ENCODE measurements at regions not wholly inside any gene's neighbourhood (a gene's known extent, or its start where the extent isn't known, plus 50 kb on each side); places are given as distances from the start of the nearest gene placed in this dataset.

DNA sequence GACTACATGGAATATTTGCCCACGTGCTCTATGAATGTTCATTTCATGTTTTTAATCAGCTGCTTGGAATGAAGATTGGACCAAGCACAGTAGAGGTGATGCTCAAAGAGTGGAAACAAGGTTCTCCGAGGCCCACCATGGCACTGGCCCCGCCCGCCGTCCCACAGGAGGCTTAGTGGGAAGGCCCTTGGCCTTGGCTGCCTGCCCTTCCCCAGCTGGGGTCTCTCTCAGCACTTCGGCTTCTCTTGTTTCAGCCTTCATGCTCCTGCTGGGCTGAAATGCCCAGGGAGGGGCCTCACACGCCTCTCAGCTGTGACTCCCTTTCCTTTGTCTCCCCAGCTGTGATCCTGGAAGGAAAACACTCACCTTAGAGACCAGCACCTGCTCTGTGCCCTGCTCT lies 833.2 kb downstream of the GALR1 start:
- H3K9me3 Mint-ChIP-seq, result peaks cover 0 to 5% (median 0%) of the 10 kb centered on the region in 7 donors

DNA sequence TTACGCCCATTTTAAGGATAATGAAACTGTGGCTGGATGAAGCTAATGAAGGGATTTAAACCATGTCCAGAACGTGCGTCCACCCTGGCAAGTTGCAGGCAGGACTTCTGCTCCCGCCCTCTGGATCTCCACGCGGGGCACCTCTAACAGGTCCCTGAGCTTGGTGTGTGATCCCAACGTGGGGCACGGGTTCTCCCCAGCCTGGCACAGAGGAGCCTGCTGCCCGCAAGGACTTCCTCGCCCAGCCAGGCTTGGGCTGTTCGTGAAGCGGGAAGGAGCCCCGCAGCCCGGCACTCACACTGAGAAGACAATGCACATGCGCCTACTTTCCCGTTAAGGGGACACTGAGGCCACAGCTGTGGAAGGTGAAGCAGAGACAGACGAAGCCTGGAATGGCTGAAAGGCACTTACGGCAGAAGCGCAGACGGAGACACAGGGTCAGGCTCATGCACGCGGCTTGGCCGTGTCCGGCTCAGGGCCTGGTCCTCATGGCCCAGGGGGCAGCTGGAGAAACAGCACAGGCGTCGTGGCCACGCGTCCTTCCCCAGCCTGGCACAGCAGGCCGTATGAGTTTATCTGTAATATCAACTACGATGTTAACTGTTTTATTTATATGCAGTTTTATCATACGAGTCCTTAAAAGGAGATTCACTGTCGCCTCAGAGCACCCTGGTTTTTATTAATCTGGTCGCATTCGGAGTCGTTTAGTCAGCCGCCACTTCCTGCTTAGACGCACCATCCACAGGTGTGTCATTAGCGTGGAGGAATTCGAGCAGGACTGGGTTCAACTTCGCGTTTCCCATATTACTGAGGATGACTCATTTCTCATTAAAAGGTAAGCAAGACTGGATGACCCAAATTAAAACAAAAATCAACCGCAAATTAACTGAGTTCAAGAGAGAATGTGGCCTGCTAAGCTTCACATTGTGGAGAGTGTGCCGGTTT lies 835.9 kb downstream of the GALR1 start:
- 93% methylated on average over 39 of the region's 43 CpGs for WGBS (ENCODE audit: insufficient coverage)
- H3K27ac ChIP-seq (ENCODE audit: low read depth in 1 of 2, low read length in 2 of 2), result no peak overlapping the region
- TF ChIP-seq, protein P1, sequence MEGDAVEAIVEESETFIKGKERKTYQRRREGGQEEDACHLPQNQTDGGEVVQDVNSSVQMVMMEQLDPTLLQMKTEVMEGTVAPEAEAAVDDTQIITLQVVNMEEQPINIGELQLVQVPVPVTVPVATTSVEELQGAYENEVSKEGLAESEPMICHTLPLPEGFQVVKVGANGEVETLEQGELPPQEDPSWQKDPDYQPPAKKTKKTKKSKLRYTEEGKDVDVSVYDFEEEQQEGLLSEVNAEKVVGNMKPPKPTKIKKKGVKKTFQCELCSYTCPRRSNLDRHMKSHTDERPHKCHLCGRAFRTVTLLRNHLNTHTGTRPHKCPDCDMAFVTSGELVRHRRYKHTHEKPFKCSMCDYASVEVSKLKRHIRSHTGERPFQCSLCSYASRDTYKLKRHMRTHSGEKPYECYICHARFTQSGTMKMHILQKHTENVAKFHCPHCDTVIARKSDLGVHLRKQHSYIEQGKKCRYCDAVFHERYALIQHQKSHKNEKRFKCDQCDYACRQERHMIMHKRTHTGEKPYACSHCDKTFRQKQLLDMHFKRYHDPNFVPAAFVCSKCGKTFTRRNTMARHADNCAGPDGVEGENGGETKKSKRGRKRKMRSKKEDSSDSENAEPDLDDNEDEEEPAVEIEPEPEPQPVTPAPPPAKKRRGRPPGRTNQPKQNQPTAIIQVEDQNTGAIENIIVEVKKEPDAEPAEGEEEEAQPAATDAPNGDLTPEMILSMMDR (IDR thresholded peaks at IDR 0.05), result no peak
- no peaks in the 10 kb centered on the region for H3K79me2 ChIP-seq (ENCODE audit: insufficient read depth, low read length)
- Mint-ChIP-seq H3K27me3 (ENCODE audit: low read depth in 3 of 3) (peaks cover 0 to 2% (median 1%) of the 10 kb centered on the region in 3 donors), H3K4me3 (no peak overlapping the region), H3K9me3 (peaks cover 0 to 7% (median 0%) of the 10 kb centered on the region in 7 donors), H3K4me1 (no peaks in the 10 kb centered on the region), H3K36me3 (no peaks in the 10 kb centered on the region), H3K27ac (no peak overlapping the region)
- no peak overlapping the region for H3K9ac ChIP-seq (ENCODE audit: insufficient read depth, low read length, poor library complexity, severe bottlenecking)
- no peak overlapping the region for H3K4me2 ChIP-seq (replicated peaks; ENCODE audit: extremely low read depth, low read length, poor library complexity, severe bottlenecking)
- H3K4me3 ChIP-seq (replicated peaks in 1 of 3; ENCODE audit: low read depth in 2 of 3, low read length in 3 of 3), result no peak overlapping the region
- H3K9me3 ChIP-seq (replicated peaks in 1 of 2; ENCODE audit: control insufficient read depth in 1 of 2, insufficient read depth in 1 of 2, low read length in 2 of 2), result no peaks in the 10 kb centered on the region
- H2AFZ ChIP-seq (ENCODE audit: insufficient read depth, low read depth, low read length, poor library complexity, severe bottlenecking), result no peak overlapping the region
- H3K27me3 ChIP-seq (ENCODE audit: control insufficient read depth in 2 of 2, insufficient read depth in 2 of 2, low read length in 2 of 2), result no peaks in the 10 kb centered on the region
- no peak for DNase-seq
- H3K4me1 ChIP-seq (ENCODE audit: control insufficient read depth in 1 of 2, insufficient read depth in 2 of 2, low read length in 2 of 2), result no peaks in the 10 kb centered on the region
- intact Hi-C loops (cut with micrococcal nuclease), result no loop called here
- H3K36me3 ChIP-seq (replicated peaks in 1 of 2; ENCODE audit: control insufficient read depth in 1 of 2, insufficient read depth in 2 of 2, low read length in 2 of 2), result no peaks in the 10 kb centered on the region
- no peaks in the 10 kb centered on the region for H4K20me1 ChIP-seq (ENCODE audit: insufficient read depth, low read length)

More for the DNA sequence above, 833.2 kb downstream of the GALR1 start:
- Histone ChIP-seq H3K27ac (ENCODE audit: low read depth in 1 of 2, low read length in 2 of 2) (no peak overlapping the region), H3K9me3 (replicated peaks in 1 of 2; ENCODE audit: control insufficient read depth in 1 of 2, insufficient read depth in 1 of 2, low read length in 2 of 2) (no peaks in the 10 kb centered on the region), H2AFZ (ENCODE audit: insufficient read depth, low read depth, low read length, poor library complexity, severe bottlenecking) (no peak overlapping the region), H3K4me3 (replicated peaks in 1 of 3; ENCODE audit: low read depth in 2 of 3, low read length in 3 of 3) (no peak overlapping the region), H3K36me3 (replicated peaks in 1 of 2; ENCODE audit: control insufficient read depth in 1 of 2, insufficient read depth in 2 of 2, low read length in 2 of 2) (no peaks in the 10 kb centered on the region), H3K4me2 (replicated peaks; ENCODE audit: extremely low read depth, low read length, poor library complexity, severe bottlenecking) (no peak overlapping the region), H4K20me1 (ENCODE audit: insufficient read depth, low read length) (no peaks in the 10 kb centered on the region), H3K4me1 (ENCODE audit: control insufficient read depth in 1 of 2, insufficient read depth in 2 of 2, low read length in 2 of 2) (no peaks in the 10 kb centered on the region), H3K9ac (ENCODE audit: insufficient read depth, low read length, poor library complexity, severe bottlenecking) (no peak overlapping the region), H3K79me2 (ENCODE audit: insufficient read depth, low read length) (no peaks in the 10 kb centered on the region), H3K27me3 (ENCODE audit: control insufficient read depth in 2 of 2, insufficient read depth in 2 of 2, low read length in 2 of 2) (no peaks in the 10 kb centered on the region)
- TF ChIP-seq, protein P1 (IDR thresholded peaks at IDR 0.05), result no peak
- Mint-ChIP-seq H3K4me3 (no peak overlapping the region), H3K4me1 (no peaks in the 10 kb centered on the region), H3K36me3 (no peaks in the 10 kb centered on the region), H3K27me3 (ENCODE audit: low read depth in 3 of 3) (peaks cover 0 to 2% (median 0%) of the 10 kb centered on the region in 3 donors), H3K27ac (no peak overlapping the region)
- WGBS (ENCODE audit: insufficient coverage), result 84% methylated on average over 7 of the region's 7 CpGs
- intact Hi-C loops (cut with micrococcal nuclease), result no loop called here
- no peak for DNase-seq
